K562 (cell line): ENCODE measurements at regions not wholly inside any gene's neighbourhood (a gene's known extent, or its start where the extent isn't known, plus 50 kb on each side); places are given as distances from the start of the nearest gene placed in this dataset.

Experiments used
- FOXP4 ChIP-seq: sonication (generic); formaldehyde crosslinking; IDR thresholded peaks from 2 replicates; pipeline ENCODE4 v1.8.0; 2022; ENCODE audit warnings: mild to moderate bottlenecking, missing genetic modification reagents, borderline replicate concordance
- NFIC ChIP-seq: fragments of 450-650 bp; IDR thresholded peaks from 2 replicates; pipeline ENCODE4 v1.6.1; 2017; ENCODE audit warnings: mild to moderate bottlenecking, inconsistent platforms
- RBM39 ChIP-seq: fragments of 200-400 bp; formaldehyde crosslinking; optimal IDR thresholded peaks from 2 replicates; pipeline ENCODE3; 2018; ENCODE audit warnings: low read depth, low read length
- TF ChIP-seq, protein P1 (sequence below): fragments of 450-650 bp; IDR thresholded peaks from 2 replicates; pipeline ENCODE4 v1.6.1; 2016; ENCODE audit warnings: low read depth
- TF ChIP-seq, protein P2 (sequence below): fragments of 450-650 bp; IDR thresholded peaks from 2 replicates; pipeline ENCODE4 v1.6.1; 2016; ENCODE audit warnings: antibody characterized with exemption

- TF ChIP-seq, protein P1, sequence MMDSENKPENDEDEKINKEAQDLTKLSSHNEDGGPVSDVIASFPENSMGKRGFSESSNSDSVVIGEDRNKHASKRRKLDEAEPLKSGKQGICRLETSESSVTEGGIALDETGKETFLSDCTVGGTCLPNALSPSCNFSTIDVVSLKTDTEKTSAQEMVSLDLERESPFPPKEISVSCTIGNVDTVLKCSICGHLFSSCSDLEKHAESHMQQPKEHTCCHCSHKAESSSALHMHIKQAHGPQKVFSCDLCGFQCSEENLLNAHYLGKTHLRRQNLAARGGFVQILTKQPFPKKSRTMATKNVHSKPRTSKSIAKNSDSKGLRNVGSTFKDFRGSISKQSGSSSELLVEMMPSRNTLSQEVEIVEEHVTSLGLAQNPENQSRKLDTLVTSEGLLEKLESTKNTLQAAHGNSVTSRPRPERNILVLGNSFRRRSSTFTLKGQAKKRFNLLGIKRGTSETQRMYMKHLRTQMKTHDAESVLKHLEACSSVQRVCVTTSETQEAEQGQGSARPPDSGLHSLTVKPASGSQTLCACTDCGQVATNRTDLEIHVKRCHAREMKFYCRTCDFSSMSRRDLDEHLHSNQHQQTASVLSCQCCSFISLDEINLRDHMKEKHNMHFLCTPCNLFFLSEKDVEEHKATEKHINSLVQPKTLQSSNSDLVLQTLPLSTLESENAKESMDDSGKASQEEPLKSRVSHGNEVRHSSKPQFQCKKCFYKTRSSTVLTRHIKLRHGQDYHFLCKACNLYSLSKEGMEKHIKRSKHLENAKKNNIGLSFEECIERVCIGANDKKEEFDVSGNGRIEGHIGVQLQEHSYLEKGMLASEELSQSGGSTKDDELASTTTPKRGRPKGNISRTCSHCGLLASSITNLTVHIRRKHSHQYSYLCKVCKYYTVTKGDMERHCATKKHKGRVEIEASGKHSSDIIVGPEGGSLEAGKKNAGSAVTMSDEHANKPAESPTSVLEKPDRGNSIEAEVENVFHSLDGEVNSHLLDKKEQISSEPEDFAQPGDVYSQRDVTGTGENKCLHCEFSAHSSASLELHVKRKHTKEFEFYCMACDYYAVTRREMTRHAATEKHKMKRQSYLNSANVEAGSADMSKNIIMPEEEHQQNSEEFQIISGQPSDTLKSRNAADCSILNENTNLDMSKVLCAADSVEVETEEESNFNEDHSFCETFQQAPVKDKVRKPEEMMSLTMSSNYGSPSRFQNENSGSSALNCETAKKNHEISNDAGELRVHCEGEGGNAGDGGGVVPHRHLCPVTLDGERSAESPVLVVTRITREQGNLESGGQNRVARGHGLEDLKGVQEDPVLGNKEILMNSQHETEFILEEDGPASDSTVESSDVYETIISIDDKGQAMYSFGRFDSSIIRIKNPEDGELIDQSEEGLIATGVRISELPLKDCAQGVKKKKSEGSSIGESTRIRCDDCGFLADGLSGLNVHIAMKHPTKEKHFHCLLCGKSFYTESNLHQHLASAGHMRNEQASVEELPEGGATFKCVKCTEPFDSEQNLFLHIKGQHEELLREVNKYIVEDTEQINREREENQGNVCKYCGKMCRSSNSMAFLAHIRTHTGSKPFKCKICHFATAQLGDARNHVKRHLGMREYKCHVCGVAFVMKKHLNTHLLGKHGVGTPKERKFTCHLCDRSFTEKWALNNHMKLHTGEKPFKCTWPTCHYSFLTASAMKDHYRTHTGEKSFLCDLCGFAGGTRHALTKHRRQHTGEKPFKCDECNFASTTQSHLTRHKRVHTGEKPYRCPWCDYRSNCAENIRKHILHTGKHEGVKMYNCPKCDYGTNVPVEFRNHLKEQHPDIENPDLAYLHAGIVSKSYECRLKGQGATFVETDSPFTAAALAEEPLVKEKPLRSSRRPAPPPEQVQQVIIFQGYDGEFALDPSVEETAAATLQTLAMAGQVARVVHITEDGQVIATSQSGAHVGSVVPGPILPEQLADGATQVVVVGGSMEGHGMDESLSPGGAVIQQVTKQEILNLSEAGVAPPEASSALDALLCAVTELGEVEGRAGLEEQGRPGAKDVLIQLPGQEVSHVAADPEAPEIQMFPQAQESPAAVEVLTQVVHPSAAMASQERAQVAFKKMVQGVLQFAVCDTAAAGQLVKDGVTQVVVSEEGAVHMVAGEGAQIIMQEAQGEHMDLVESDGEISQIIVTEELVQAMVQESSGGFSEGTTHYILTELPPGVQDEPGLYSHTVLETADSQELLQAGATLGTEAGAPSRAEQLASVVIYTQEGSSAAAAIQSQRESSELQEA, result no peak
- TF ChIP-seq NFIC, result no peak
- TF ChIP-seq, protein P2, sequence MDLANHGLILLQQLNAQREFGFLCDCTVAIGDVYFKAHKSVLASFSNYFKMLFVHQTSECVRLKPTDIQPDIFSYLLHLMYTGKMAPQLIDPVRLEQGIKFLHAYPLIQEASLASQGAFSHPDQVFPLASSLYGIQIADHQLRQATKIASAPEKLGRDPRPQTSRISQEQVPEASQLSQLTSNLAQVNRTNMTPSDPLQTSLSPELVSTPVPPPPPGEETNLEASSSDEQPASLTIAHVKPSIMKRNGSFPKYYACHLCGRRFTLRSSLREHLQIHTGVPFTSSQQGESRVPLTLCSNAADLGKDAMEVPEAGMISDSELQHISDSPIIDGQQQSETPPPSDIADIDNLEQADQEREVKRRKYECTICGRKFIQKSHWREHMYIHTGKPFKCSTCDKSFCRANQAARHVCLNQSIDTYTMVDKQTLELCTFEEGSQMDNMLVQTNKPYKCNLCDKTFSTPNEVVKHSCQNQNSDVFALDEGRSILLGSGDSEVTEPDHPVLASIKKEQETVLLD, result no peak
- no peak for TF ChIP-seq FOXP4
- TF ChIP-seq RBM39, result no peak
- TF ChIP-seq, all 486 proteins: peak for 0
Measured at GRCh38 chr12:3351731-3352130, 139.3 kb upstream of the PRMT8 start (continued).
